Head of caudate nucleus (tissue), 42 donors: ENCODE measurements at regions not wholly inside any gene's neighbourhood (a gene's known extent, or its start where the extent isn't known, plus 50 kb on each side); places are given as distances from the start of the nearest gene placed in this dataset.

Source experiments
- DNase-seq, 42 donors: peaks; one replicate each; pipeline versions ENCODE4 v3.0.0 to v3.0.0-alpha.2; 2020 to 2021; ENCODE audit warnings: mixed read lengths in 7 of 42
- intact Hi-C: fragments of 100-400 bp; cut with DNase I; formaldehyde crosslinking; loops from one replicate; pipeline ENCODE4 v1.15.0; 2022

DNA sequence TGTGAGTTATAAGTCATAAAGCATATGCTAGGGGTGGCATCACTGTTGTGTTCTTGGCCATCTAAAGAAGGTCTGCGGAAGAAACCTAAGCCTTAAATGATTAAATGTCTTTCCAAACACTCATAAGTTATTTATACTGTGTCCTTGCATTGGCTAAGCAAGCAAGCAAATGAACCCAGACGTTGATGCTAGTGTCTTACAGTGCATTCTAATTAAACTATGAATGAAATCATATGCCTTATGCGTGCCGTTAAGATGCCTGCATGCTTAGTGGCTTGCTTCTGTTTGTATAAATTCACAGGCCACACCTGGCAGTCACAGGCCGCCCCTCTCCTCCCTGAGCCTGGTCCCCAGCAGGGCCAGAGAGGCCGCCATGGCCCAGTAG is 49.9 kb downstream of the RIN2 start:
- intact Hi-C loops, result no loop called here
- no peak for DNase-seq

DNA sequence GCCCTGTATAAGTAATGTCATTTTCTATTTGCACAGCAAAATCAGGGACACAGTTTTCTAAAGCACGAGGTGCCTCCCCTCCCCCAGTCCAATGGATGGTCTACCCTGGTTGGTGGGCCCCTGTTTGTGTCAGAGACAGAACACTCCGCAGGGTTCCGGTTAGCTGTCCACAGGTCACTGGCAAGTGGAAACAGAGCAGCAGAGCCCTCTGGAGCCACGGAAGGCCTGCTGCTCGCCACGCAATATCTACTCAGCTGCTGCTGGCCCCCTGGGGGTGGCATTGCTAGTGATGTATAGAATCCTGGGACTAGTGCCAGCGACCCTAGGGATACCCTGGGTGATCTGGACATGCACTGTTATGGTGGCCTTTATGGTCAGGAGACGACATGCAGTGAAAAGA is 50.4 kb downstream of the RIN2 start:
- DNase-seq, result no peak
- intact Hi-C loops, result no loop called here

DNA sequence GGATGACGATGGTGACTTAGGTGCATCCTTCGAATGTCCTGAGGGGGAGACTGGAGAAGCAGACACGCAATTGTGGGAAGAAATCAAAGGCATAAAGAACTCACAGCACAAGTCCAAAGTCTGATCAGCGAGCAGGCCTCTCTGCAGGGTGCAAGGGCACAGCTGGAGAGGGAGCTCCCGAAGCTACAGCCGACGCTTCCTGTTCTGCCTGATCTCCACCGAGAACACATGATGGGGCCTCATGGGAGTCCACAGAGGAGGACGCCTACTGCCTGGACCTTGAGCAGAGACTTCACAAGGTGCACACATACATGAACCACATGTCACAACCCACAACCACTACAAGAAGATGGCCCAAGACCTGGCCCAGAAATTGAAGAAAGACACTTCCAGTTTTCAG is 51.4 kb downstream of the RIN2 start:
- DNase-seq, result no peak
- intact Hi-C loops, result no loop called here

DNA sequence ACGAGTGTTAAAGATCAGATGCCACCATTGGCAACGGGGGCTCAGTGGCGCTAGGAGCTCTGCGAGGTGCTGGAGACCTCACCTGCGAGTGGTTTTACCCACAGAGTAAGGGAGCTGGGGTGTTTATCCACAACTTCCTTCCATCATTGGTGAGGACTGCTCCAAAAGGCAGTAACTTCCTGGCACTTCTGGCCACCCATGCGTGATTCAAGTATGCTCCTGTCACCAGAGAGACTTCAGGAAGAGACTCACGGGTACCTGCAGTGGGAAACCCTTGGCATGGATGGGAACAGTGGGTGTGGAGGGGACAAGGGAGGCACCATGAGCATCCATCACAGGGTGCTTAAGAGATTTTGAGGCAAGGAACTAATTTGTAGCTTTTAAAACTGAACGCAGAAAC is 53.2 kb downstream of the RIN2 start:
- no peak for DNase-seq
- intact Hi-C loops, result no loop called here

DNA sequence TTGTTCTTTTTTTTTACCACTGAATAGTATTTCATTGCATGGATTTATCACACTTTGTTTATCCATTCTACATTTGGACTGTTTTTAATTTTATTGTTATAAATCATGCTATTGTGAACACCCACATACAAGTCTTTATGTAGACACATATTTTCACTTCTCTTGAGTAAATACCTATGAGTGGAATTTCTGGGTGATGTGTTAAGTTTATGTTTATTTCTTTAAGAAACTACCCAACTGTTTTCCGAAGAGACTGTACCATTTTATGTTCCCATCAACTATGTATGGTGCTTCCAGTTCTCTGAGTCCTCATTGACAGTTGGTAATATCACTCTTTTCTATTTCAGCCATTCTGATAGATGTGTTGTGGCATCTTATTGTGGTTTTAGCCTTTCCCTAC is 54.0 kb downstream of the RIN2 start:
- intact Hi-C loops, result no loop called here
- no peak for DNase-seq

DNA sequence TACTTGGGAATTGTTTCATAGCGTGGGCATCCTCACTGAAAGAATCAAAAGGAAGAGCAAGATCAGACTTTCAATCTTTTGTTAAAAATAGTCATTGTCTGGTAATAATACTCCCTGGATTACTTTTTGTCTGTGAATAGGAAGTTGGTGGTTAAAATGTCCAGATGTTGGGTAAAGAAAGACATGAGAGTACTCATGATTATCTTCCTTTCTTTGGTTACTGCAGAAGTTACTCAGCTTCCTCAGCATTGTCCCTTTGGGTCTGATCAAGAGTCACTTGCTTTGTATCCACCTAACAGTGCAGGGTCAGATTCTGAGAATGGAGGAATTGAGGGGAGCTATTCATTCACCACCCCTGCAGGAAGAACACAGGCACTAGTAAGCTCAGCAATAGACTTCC is 54.6 kb downstream of the RIN2 start:
- intact Hi-C loops, result no loop called here
- DNase-seq, result no peak

DNA sequence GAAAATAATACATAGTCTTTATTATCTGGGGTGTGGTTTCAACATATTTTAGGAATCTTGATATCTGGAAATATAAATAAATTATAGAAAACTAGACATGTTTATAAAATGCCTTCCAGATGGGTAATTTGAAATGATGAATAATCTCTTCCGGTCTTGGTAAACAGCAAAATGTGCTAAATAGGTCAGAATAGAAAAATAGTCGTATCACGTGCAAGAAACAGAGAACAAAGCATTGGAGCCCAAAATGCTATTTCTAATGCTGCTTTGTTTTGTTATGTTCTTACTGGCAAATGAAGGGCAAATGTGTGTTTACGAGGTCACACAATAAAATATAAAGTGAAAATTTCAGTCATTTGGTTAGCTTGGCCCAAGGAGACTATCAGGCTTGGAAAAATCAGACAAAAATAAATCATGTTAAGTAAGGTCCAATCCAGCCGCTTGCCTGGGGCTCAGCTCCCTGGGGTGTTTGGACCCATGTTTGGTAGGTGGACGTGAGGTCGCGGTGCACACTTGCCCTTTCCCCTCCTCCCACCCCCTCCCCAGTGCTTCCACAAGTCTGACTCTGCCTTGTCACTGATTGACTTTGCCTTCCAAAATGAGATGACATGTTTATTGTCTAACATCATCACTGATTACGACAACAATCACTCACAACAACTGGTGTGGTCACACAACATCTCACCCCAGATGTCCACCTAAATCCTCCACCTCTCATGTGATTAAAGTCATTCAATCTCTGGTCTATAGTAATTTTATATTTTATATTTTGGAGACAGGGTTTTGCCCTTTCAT is 56.0 kb downstream of the RIN2 start:
- no peak for DNase-seq
- intact Hi-C loops, result no loop called here

GRCh38 chr20:19815553-19815991 is 57.5 kb downstream of the RIN2 start:
- intact Hi-C loops, result no loop called here
- peak in 1 of 42 donors; percentile 48 for DNase-seq

GRCh38 chr20:19816386-19816785 is 58.3 kb downstream of the RIN2 start:
- intact Hi-C loops, result no loop called here
- no peak for DNase-seq

GRCh38 chr20:19817017-19817416 is 59.0 kb downstream of the RIN2 start:
- intact Hi-C loops, result no loop called here
- DNase-seq, result no peak

DNA sequence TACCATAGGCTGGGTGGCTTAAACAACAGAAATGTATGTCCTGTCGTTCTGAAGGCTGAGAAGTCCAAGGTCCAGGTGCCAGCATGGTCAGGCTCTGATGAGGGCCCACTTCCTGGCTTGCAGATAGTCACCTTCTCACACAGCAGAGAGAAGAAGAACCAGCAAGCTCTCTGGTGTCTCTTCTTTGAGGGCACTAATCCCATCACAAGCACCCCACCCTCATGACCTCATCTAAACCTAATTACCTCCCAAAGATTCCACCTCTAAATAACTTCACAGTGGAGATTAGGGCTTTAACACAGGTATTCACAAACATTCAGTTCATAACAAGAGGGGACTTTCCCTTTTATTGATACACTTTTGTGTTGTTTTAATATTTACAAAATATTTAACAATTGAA is 61.1 kb downstream of the RIN2 start:
- intact Hi-C loops, result no loop called here
- DNase-seq, result no peak

- DNase-seq, result no peak
- intact Hi-C loops, result no loop called here
Observed at GRCh38 chr20:19820555-19821211, 62.6 kb downstream of the RIN2 start.

- intact Hi-C loops, result no loop called here
Observed at GRCh38 chr20:19821606-19822005, 63.5 kb downstream of the RIN2 start.

DNA sequence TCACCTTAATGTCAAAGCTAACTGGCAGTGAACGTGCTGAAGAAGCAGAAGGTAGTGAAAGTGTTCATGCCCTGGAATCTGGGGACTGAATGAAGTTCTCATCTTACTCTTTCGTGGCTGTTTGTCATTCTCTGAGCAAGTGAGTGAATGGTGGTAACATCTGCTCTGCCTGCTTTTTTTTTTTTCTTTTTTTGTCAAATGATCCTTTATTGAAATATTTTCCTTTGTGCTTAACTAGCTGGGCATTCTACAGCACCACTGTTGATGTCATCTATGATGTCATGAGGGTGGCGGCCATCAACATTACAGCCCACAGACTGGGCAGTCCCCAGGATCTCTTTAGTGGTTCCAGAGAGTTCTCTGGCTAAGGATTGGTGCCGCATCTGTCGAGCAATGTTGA is 65.2 kb downstream of the RIN2 start:
- intact Hi-C loops, result no loop called here

More at GRCh38 chr20:19821606-19822005, 63.5 kb downstream of the RIN2 start:
- no peak for DNase-seq

GRCh38 chr20:19823971-19824370 is 65.9 kb downstream of the RIN2 start:
- DNase-seq, result peak in 16 of 42 donors; percentile 23 to 72 (median 40)

More for the DNA sequence above, 65.2 kb downstream of the RIN2 start:
- DNase-seq, result no peak

DNA sequence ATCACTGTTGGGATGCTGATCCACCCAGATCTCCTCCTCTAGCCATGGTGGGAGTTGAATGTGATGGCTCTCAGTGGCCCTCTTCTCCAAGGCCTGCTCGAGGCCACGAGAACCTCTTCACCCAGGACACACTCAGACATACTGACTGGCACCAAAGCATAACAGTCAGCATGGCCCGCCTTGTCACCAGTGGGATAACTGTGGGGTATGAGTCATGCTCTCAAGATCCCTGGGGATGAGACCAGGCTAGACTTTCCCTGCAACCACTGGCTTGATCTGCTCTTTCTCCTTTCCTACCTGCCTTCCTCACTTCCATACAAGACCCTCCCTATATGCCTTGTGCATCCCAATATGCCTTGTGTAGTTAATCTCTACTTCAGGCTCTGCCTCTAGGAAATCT is 66.8 kb downstream of the RIN2 start:
- no peak for DNase-seq
- intact Hi-C loops, result no loop called here

More at GRCh38 chr20:19823971-19824370, 65.9 kb downstream of the RIN2 start:
- intact Hi-C loops, result no loop called here

DNA sequence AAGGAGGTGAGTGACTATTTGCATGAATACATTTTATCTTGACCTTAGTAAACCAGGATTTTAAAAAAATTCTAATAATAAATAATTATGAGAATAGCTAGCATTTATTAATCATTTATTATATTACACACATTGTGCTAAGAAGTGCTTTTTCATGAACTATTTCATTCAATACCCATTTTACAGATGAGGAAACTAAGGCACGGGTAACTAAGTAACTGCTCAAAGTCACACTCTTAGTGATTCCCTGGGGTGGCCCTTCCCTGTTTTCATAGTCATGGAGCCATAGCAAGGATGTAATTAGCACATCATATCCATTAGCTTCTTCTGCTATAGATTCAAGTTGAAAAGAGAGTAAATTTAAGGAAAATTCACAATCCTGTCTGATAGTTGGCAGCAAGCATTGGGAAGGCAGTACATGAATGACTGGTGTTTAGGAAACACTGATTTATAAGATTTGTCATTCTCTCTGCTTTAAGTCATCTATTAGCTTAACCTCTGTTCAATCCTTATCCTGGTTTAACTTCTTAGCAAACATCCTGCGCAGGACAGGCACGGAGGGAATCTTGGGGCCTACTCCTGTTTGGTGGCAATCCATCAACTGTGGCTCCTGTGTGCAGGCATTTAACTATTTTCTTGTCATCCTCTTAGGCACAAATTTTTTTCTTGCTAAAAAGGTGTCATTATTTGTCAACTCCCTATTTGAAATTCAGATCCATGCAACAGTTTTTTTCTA is 68.3 kb downstream of the RIN2 start:
- intact Hi-C loops, result no loop called here
- no peak for DNase-seq

DNA sequence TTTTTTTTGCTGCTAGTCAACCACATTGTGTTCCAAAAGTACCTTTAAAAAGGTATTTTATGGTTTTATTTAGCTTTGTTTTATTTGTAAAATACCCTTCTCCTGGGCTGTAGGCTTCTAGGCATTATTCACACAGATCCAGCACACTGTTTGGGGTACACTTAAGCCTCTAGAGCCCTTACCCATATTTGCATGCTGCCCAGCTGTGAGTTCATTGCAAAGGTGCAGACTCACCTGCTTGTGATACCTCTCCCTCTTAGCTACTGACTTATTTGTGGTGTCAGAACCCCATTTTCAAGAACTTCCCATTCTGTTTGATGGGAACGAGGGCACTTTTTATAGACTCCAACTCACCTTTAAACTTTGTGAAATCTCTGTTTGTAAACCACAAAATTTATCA is 69.8 kb downstream of the RIN2 start:
- no peak for DNase-seq
- intact Hi-C loops, result no loop called here

DNA sequence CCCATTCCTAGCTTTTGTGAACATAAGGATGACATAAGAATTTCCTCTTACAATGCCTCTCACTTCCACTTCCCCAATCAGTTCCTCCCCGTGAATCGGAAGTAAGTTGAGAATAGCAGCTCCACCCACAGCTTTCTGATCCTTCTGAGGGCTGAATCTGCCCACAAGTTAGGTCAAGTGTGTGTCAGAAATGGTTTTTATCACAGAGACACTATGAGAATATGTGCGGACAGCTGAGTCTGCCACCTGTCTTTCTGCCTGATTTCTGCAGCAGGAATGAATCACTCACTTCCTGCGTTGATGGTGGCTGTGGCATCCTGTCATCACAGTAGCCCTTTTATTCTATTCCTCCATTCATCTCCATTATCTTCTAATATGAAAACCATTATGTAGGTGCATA is 70.2 kb downstream of the RIN2 start:
- DNase-seq, result peak in 19 of 42 donors; percentile 23 to 70 (median 40)
- intact Hi-C loops, result no loop called here

DNA sequence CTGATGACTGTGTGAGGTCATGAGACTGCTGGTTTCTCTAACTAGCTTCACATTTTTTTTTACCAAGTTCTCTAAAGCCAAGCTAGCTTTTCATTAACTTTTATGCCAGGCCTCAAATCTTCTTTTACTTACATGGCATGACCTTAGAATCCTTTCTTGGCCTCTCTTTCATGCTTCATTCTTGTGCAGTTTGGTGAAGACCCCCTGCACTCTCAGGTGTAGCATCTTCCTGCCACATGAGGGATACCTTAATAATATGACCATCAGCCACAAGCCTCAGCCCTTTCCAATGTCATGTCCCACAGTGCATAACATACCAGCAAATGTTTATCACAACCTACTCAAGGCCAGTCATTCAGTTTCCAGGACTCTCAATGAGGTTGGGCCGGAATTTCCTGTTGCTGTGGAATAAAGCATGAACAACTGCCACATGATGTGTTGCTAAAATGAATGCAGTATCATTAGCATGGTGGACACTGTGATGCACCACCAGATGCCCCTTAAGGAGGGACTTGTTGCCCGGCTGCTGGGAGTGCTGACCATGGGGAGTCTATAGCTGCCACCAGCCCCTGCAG is 72.2 kb downstream of the RIN2 start:
- no peak for DNase-seq
- intact Hi-C loops, result no loop called here
